Fibroblast of skin of back (primary cell): ENCODE measurements at regions not wholly inside any gene's neighbourhood (a gene's known extent, or its start where the extent isn't known, plus 50 kb on each side); places are given as distances from the start of the nearest gene placed in this dataset.
A peak's percentile ranks its signal among the peaks of the same experiment; 100 is the strongest.

Experiments used
- DNase-seq: peaks from one replicate; pipeline ENCODE4 v3.0.0-alpha.2; 2013

- no peak for DNase-seq
Measured at GRCh38 chr9:30758726-30759446, 1625.6 kb upstream of the ACO1 start.

GRCh38 chr9:30765318-30765717, 1619.1 kb upstream of the ACO1 start:
- DNase-seq, result no peak

GRCh38 chr9:30771163-30771708, 1613.2 kb upstream of the ACO1 start:
- no peak for DNase-seq

GRCh38 chr9:30771760-30772159, 1612.7 kb upstream of the ACO1 start:
- DNase-seq, result no peak

- no peak for DNase-seq
Measured at GRCh38 chr9:30773427-30773826, 1611.0 kb upstream of the ACO1 start.

GRCh38 chr9:30774326-30774725, 1610.1 kb upstream of the ACO1 start:
- peak; percentile 3 for DNase-seq

- no peak for DNase-seq
Measured at GRCh38 chr9:30775236-30775635, 1609.2 kb upstream of the ACO1 start.

GRCh38 chr9:30796764-30797163, 1587.7 kb upstream of the ACO1 start:
- DNase-seq, result no peak

- no peak for DNase-seq
Measured at GRCh38 chr9:30799527-30800101, 1584.8 kb upstream of the ACO1 start.

GRCh38 chr9:30800421-30800820, 1584.0 kb upstream of the ACO1 start:
- DNase-seq, result no peak

- DNase-seq, result no peak
Measured at GRCh38 chr9:30812821-30813220, 1571.6 kb upstream of the ACO1 start.

- no peak for DNase-seq
Measured at GRCh38 chr9:30815585-30815984, 1568.9 kb upstream of the ACO1 start.

- DNase-seq, result no peak
Measured at GRCh38 chr9:30845136-30845535, 1539.3 kb upstream of the ACO1 start.

- DNase-seq, result no peak
Measured at GRCh38 chr9:30846651-30847050, 1537.8 kb upstream of the ACO1 start.

- no peak for DNase-seq
Measured at GRCh38 chr9:30851600-30851999, 1532.8 kb upstream of the ACO1 start.

- no peak for DNase-seq
Measured at GRCh38 chr9:30900706-30901105, 1483.7 kb upstream of the ACO1 start.

- DNase-seq, result no peak
Measured at GRCh38 chr9:30913331-30913730, 1471.1 kb upstream of the ACO1 start.

- no peak for DNase-seq
Measured at GRCh38 chr9:30915451-30915850, 1469.0 kb upstream of the ACO1 start.

GRCh38 chr9:30925126-30925525, 1459.3 kb upstream of the ACO1 start:
- DNase-seq, result no peak

GRCh38 chr9:30925635-30926034, 1458.8 kb upstream of the ACO1 start:
- no peak for DNase-seq

- DNase-seq, result no peak
Measured at GRCh38 chr9:30928045-30928444, 1456.4 kb upstream of the ACO1 start.

- DNase-seq, result peak; percentile 10
Measured at GRCh38 chr9:30932226-30932625, 1452.2 kb upstream of the ACO1 start.

GRCh38 chr9:30935730-30936129, 1448.7 kb upstream of the ACO1 start:
- DNase-seq, result no peak

GRCh38 chr9:30937106-30937505, 1447.3 kb upstream of the ACO1 start:
- DNase-seq, result no peak
